IMR-90 (cell line): ENCODE measurements at regions not wholly inside any gene's neighbourhood (a gene's known extent, or its start where the extent isn't known, plus 50 kb on each side); places are given as distances from the start of the nearest gene placed in this dataset.

ENCODE experiments used
- ATAC-seq: fragments of 200-7000 bp; cut with Tn5 transposase; 2 replicates; pipeline ENCODE4 v1.9.1; 2020; ENCODE audit warnings: low read depth, mild to moderate bottlenecking, moderate library complexity
- BruUV-seq: library from RNA; stranded (reverse); fragments of 400-500 nt; replicated peaks from 2 replicates; lab custom pipeline; 2021; lab: Mats Ljungman, UMichigan
- CTCF ChIA-PET: fragments of 300-600 bp; formaldehyde crosslinking; extraction: SDS; loops from one replicate; lab custom pipeline; 2021; ENCODE audit warnings: antibody characterized with exemption; lab: Yijun Ruan, JAX
- POLR2A ChIA-PET: fragments of 300-600 bp; sonication (Branson Sonifier 250); formaldehyde crosslinking; loops from one replicate; lab custom pipeline; 2022; ENCODE audit warnings: antibody characterized with exemption; ENCODE audit not compliant: unreplicated experiment; lab: Charles Lee
- DNase-seq: peaks from one replicate; pipeline ENCODE4 v3.0.0; 2013
- H2AFZ ChIP-seq: replicated peaks from 2 replicates; pipeline ENCODE3; 2013; ENCODE audit warnings: low read length, mild to moderate bottlenecking; ENCODE audit not compliant: poor library complexity
- H2AK5ac ChIP-seq: 2 replicates; pipeline ENCODE4 v1.6.1; 2013; ENCODE audit warnings: low read depth, low read length, inconsistent platforms
- H2AK9ac ChIP-seq: replicated peaks from 2 replicates; pipeline ENCODE3; 2013; ENCODE audit warnings: mild to moderate bottlenecking, low read depth, low read length, moderate library complexity; ENCODE audit not compliant: poor library complexity
- H2BK120ac ChIP-seq: 2 replicates; pipeline ENCODE4 v1.6.1; 2013; ENCODE audit warnings: low read depth, low read length, inconsistent platforms
- H2BK15ac ChIP-seq: 3 replicates; pipeline ENCODE4 v1.6.1; 2013; ENCODE audit warnings: low read depth, low read length, inconsistent platforms
- H2BK20ac ChIP-seq: 2 replicates; pipeline ENCODE4 v1.6.1; 2013; ENCODE audit warnings: low read depth, mild to moderate bottlenecking, inconsistent platforms, low read length, moderate library complexity
- H2BK5ac ChIP-seq: 2 replicates; pipeline ENCODE4 v1.6.1; 2013; ENCODE audit warnings: mild to moderate bottlenecking, low read depth, low read length, inconsistent platforms; ENCODE audit not compliant: poor library complexity, severe bottlenecking
- H3K14ac ChIP-seq: replicated peaks from 2 replicates; pipeline ENCODE4 v1.6.1; 2013; ENCODE audit warnings: low read depth, low read length, inconsistent platforms
- H3K18ac ChIP-seq: 2 replicates; pipeline ENCODE4 v1.6.1; 2013; ENCODE audit warnings: low read depth, low read length, control low read depth
- H3K23ac ChIP-seq: 2 replicates; pipeline ENCODE4 v1.6.1; 2013; ENCODE audit warnings: low read depth, low read length, inconsistent platforms
- H3K27ac ChIP-seq: 2 replicates; pipeline ENCODE4 v1.5.1; 2013; ENCODE audit warnings: mild to moderate bottlenecking, control low read depth, low read length; ENCODE audit not compliant: insufficient read depth
- H3K27me3 ChIP-seq: 2 replicates; pipeline ENCODE4 v1.6.1; 2013; ENCODE audit warnings: low read length; ENCODE audit not compliant: control insufficient read depth, insufficient read depth
- H3K36me3 ChIP-seq: 2 replicates; pipeline ENCODE4 v1.6.1; 2013; ENCODE audit warnings: low read length, mixed read lengths; ENCODE audit not compliant: control insufficient read depth, insufficient read depth
- H3K4ac ChIP-seq: 2 replicates; pipeline ENCODE4 v1.6.1; 2013; ENCODE audit warnings: low read depth, low read length, inconsistent platforms
- H3K4me1 ChIP-seq: 2 replicates; pipeline ENCODE4 v1.6.1; 2013; ENCODE audit warnings: low read length, mixed read lengths; ENCODE audit not compliant: control insufficient read depth, insufficient read depth
- H3K4me2 ChIP-seq: 2 replicates; pipeline ENCODE4 v1.6.1; 2013; ENCODE audit warnings: low read depth, mild to moderate bottlenecking, control low read depth, low read length, moderate library complexity
- H3K4me3 ChIP-seq: 2 replicates; pipeline ENCODE4 v1.5.1; 2013; ENCODE audit warnings: low read depth, mild to moderate bottlenecking, control low read depth, low read length, moderate library complexity; ENCODE audit not compliant: insufficient read depth
- H3K56ac ChIP-seq: 2 replicates; pipeline ENCODE4 v1.6.1; 2013; ENCODE audit warnings: low read length, inconsistent platforms; ENCODE audit not compliant: insufficient read depth; ENCODE audit errors: extremely low read depth
- H3K79me1 ChIP-seq, 2 experiments: 2 replicates each; pipeline ENCODE4 v1.6.1; 2013; ENCODE audit warnings: low read length in 2 of 2, inconsistent platforms in 1 of 2, low read depth in 1 of 2
- H3K9ac ChIP-seq: 2 replicates; pipeline ENCODE4 v1.6.1; 2013; ENCODE audit warnings: low read depth, low read length, control low read depth
- H3K9me1 ChIP-seq: 2 replicates; pipeline ENCODE4 v1.6.1; 2013; ENCODE audit warnings: low read length, inconsistent platforms; ENCODE audit not compliant: insufficient read depth
- H3K9me3 ChIP-seq: 2 replicates; pipeline ENCODE4 v1.6.1; 2013; ENCODE audit warnings: low read length; ENCODE audit not compliant: control insufficient read depth, insufficient read depth
- H4K20me1 ChIP-seq: 2 replicates; pipeline ENCODE4 v1.6.1; 2013; ENCODE audit warnings: low read length, inconsistent platforms; ENCODE audit not compliant: insufficient read depth
- H4K5ac ChIP-seq: 2 replicates; pipeline ENCODE4 v1.6.1; 2013; ENCODE audit warnings: mild to moderate bottlenecking, low read depth, low read length, control low read depth
- H4K8ac ChIP-seq, 2 experiments: 2 replicates each; pipeline ENCODE4 v1.6.1; 2013; ENCODE audit warnings: low read depth in 2 of 2, low read length in 2 of 2, control low read depth in 1 of 2, inconsistent platforms in 1 of 2
- H4K91ac ChIP-seq: 2 replicates; pipeline ENCODE4 v1.6.1; 2013; ENCODE audit warnings: low read depth, low read length, inconsistent platforms; ENCODE audit not compliant: insufficient read depth
- BHLHE40 ChIP-seq: fragments of 150-350 bp; IDR thresholded peaks from 2 replicates; pipeline ENCODE4 v1.6.1; 2016; ENCODE audit warnings: mild to moderate bottlenecking, low read depth, low read length
- CTCF ChIP-seq: conservative IDR thresholded peaks from 2 replicates; pipeline ENCODE4 v1.5.1; 2012; ENCODE audit warnings: mild to moderate bottlenecking, low read depth, low read length, improper control_type of control experiment
- ELK1 ChIP-seq: fragments of 150-350 bp; IDR thresholded peaks from 2 replicates; pipeline ENCODE4 v1.6.1; 2016; ENCODE audit warnings: low read depth, mild to moderate bottlenecking, low read length, moderate library complexity, borderline replicate concordance
- RAD21 ChIP-seq: IDR thresholded peaks from 2 replicates; pipeline ENCODE4 v1.6.1; 2012; ENCODE audit warnings: low read length, improper control_type of control experiment
- SMC3 ChIP-seq: fragments of 150-350 bp; IDR thresholded peaks from 2 replicates; pipeline ENCODE4 v1.6.1; 2016; ENCODE audit warnings: low read depth, mild to moderate bottlenecking, antibody characterized with exemption, low read length, moderate library complexity
- USF2 ChIP-seq: fragments of 150-350 bp; IDR thresholded peaks from 2 replicates; pipeline ENCODE4 v1.6.1; 2017; ENCODE audit warnings: mild to moderate bottlenecking, antibody characterized with exemption, low read length, low read depth
- WGBS, 2 experiments: methylation state at CpG; one replicate each; pipeline versions ENCODE4 v1.1.5 to v1.1.7; 2013; ENCODE audit warnings: missing lambda C conversion rate in 2 of 2; ENCODE audit not compliant: insufficient read length in 1 of 2; ENCODE audit errors: extremely low coverage in 2 of 2; 5-methylcytosine and 5-hydroxymethylcytosine counted together
- dilution Hi-C: fragments of 300-500 bp; cut with HindIII; formaldehyde crosslinking; loops from one replicate; pipeline ENCODE4 v1.14.3; 2018; ENCODE audit warnings: low sequenced_read_pairs; ENCODE audit not compliant: unreplicated experiment
- in situ Hi-C: fragments of 300-500 bp; cut with MboI; formaldehyde crosslinking; loops from 3 replicates; pipeline ENCODE4 v1.14.3; 2019; ENCODE audit warnings: low sequenced_read_pairs, inconsistent platforms, mixed read lengths
- intact Hi-C: fragments of 100-400 bp; cut with micrococcal nuclease; formaldehyde crosslinking; loops from 2 replicates; pipeline ENCODE4 v1.10.0; 2022

GRCh38 chr1:106613861-106614260, 442.6 kb upstream of the PRMT6 start:
- no peak for TF ChIP-seq BHLHE40
- no peak for TF ChIP-seq ELK1
- TF ChIP-seq CTCF = no peak
- no peak for TF ChIP-seq SMC3
- TF ChIP-seq USF2 = no peak
- TF ChIP-seq RAD21 = no peak
- H4K5ac ChIP-seq = no peak overlapping the region
- no peaks in the 10 kb centered on the region for H3K27me3 ChIP-seq
- no peak overlapping the region for H2BK20ac ChIP-seq
- H3K23ac ChIP-seq = no peak overlapping the region
- dilution Hi-C loops (no loop called here), intact Hi-C loops (no loop called here), in situ Hi-C loops (no loop called here)
- H3K79me1 ChIP-seq = no peaks in the 10 kb centered on the region
- ChIA-PET POLR2A (no interaction called here), CTCF (no interaction called here)
- H3K27ac ChIP-seq = no peak overlapping the region
- no peak overlapping the region for H4K8ac ChIP-seq
- H3K18ac ChIP-seq = no peak overlapping the region
- H2AK9ac ChIP-seq = no peak overlapping the region
- H2AK5ac ChIP-seq = no peak overlapping the region
- no peak overlapping the region for H2BK120ac ChIP-seq
- no peak overlapping the region for H3K14ac ChIP-seq
- BruUV-seq = no TSS peak
- 0 out of 2 replicates have a peak, but pooled peaks cover 2% of the 10 kb centered on the region for H3K9me3 ChIP-seq
- H3K4ac ChIP-seq = no peak overlapping the region
- H3K4me2 ChIP-seq = no peak overlapping the region
- no peak overlapping the region for H3K4me3 ChIP-seq
- H3K9ac ChIP-seq = no peak overlapping the region
- no peak for DNase-seq
- H3K4me1 ChIP-seq = no peaks in the 10 kb centered on the region
- no peak overlapping the region for H2AFZ ChIP-seq
- WGBS, 2 experiments = 30% methylated on average over 2 of the region's 5 CpGs; no CpG with 5 or more reads in 1 of the 2 experiments
- ATAC-seq = no peak
- no peak overlapping the region for H2BK5ac ChIP-seq
- no peaks in the 10 kb centered on the region for H4K20me1 ChIP-seq
- H3K56ac ChIP-seq = no peak overlapping the region
- H2BK15ac ChIP-seq = no peak overlapping the region
- no peak overlapping the region for H4K91ac ChIP-seq
- no peaks in the 10 kb centered on the region for H3K36me3 ChIP-seq
- no peaks in the 10 kb centered on the region for H3K9me1 ChIP-seq
